PFSK-1 (cell line): ENCODE measurements at regions not wholly inside any gene's neighbourhood (a gene's known extent, or its start where the extent isn't known, plus 50 kb on each side); places are given as distances from the start of the nearest gene placed in this dataset.

Experiments
- POLR2AphosphoS5 ChIP-seq: IDR thresholded peaks from 2 replicates; pipeline ENCODE4 v1.6.1; 2012; ENCODE audit warnings: low read depth, mild to moderate bottlenecking, control low read depth, low read length, moderate library complexity
- REST ChIP-seq, 2 experiments: IDR thresholded peaks; 2 replicates each; pipeline versions ENCODE4 v1.6.1 to v1.8.0; 2011 to 2012; ENCODE audit warnings: low read depth in 2 of 2, low read length in 2 of 2, control low read depth in 1 of 2, inconsistent platforms in 1 of 2, mild to moderate bottlenecking in 1 of 2, moderate library complexity in 1 of 2; ENCODE audit not compliant: insufficient read depth in 1 of 2
- SIN3A ChIP-seq: IDR thresholded peaks from 2 replicates; pipeline ENCODE4 v1.6.1; 2012; ENCODE audit warnings: mild to moderate bottlenecking, low read length, moderate library complexity, borderline replicate concordance; ENCODE audit not compliant: insufficient read depth
- TAF1 ChIP-seq: IDR thresholded peaks from 2 replicates; pipeline ENCODE4 v1.6.1; 2012; ENCODE audit warnings: low read length, control low read depth, borderline replicate concordance; ENCODE audit not compliant: insufficient read depth

GRCh38 chr13:68736961-68737360, 1370.7 kb upstream of the ATXN8OS start:
- TF ChIP-seq REST (IDR thresholded peaks at IDR 0.05; ENCODE audit: insufficient read depth in 1 of 2, low read depth in 2 of 2, low read length in 2 of 2) (no peak), TAF1 (no peak), POLR2AphosphoS5 (no peak), SIN3A (no peak)
